GM12875 (cell line): ENCODE measurements at regions not wholly inside any gene's neighbourhood (a gene's known extent, or its start where the extent isn't known, plus 50 kb on each side); places are given as distances from the start of the nearest gene placed in this dataset.

Experiments
- H3K4me3 ChIP-seq: one replicate; pipeline ENCODE4 v1.5.1; 2011; ENCODE audit warnings: low read depth, low read length, control low read depth
- TF ChIP-seq, protein P1 (sequence below): IDR thresholded peaks from 2 replicates; pipeline ENCODE4 v1.5.1; 2011; ENCODE audit warnings: low read depth, mild to moderate bottlenecking, control low read depth, inconsistent platforms, low read length, moderate library complexity, borderline replicate concordance; ENCODE audit not compliant: insufficient read depth

DNA sequence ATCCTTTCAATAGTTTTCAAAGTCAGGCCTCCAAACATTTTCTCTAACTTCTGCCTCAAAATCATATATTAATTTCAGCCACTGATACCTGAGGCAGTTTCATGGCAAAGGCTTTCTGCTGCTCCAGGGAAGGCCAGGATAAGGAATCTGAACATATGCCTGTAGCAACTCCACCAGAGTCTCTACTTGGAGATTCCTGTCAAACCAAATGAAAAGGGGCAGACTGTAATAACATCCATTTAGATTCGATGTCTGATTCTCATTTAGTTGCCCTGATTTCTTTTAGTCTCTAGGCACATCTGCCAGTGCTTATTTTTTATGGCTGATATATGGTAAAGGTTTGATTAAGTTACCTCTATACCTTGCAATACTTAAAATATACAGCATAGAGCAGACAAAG, 109.6 kb upstream of the ZNF385D start:
- no peak overlapping the region for H3K4me3 ChIP-seq
- TF ChIP-seq, protein P1, sequence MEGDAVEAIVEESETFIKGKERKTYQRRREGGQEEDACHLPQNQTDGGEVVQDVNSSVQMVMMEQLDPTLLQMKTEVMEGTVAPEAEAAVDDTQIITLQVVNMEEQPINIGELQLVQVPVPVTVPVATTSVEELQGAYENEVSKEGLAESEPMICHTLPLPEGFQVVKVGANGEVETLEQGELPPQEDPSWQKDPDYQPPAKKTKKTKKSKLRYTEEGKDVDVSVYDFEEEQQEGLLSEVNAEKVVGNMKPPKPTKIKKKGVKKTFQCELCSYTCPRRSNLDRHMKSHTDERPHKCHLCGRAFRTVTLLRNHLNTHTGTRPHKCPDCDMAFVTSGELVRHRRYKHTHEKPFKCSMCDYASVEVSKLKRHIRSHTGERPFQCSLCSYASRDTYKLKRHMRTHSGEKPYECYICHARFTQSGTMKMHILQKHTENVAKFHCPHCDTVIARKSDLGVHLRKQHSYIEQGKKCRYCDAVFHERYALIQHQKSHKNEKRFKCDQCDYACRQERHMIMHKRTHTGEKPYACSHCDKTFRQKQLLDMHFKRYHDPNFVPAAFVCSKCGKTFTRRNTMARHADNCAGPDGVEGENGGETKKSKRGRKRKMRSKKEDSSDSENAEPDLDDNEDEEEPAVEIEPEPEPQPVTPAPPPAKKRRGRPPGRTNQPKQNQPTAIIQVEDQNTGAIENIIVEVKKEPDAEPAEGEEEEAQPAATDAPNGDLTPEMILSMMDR = no peak

DNA sequence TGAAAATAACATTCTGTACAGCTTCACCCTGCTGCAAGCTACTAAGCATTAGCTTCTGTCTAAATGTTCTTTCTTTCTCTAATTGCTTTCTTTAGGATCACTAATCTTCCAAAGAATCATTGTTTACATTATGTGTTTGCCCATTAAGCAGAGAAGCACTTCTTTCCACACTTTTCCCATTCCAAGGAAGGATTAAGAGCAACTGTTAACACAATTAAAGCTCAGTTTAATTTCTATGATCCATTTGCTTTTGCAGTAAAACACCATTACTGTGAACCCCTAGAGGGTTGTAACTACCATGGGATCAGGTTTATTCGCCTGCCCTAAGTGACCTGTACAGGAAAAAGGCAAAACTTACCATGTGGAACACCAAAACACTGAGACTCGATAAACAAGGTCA, 125.8 kb upstream of the ZNF385D start:
- no peak overlapping the region for H3K4me3 ChIP-seq
- TF ChIP-seq, protein P1 = no peak

DNA sequence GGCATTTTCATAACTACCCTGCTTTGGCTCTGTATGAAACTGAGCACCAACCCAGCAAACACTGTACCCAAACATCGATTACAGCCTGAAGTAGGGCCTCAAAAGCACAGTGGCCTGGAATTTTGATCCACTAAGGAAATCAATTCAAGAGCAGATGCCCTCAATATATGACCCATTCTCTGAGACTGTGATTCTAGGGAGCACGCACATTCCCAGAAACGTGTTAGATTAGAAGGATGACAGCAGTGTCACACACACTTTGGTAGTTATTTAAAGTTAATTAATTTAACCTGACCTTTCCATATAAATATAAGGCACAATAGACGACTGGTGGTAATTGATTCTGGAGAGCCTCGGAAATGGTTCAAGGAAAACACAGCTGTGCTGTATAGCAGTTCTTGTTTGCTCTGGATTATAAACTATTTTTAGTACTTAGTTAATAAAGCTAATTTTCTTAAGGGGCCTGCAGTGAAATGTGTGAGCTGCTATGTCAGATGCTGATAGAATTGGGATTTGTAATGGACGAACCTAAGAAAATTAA, 126.3 kb upstream of the ZNF385D start:
- TF ChIP-seq, protein P1 = no peak

DNA sequence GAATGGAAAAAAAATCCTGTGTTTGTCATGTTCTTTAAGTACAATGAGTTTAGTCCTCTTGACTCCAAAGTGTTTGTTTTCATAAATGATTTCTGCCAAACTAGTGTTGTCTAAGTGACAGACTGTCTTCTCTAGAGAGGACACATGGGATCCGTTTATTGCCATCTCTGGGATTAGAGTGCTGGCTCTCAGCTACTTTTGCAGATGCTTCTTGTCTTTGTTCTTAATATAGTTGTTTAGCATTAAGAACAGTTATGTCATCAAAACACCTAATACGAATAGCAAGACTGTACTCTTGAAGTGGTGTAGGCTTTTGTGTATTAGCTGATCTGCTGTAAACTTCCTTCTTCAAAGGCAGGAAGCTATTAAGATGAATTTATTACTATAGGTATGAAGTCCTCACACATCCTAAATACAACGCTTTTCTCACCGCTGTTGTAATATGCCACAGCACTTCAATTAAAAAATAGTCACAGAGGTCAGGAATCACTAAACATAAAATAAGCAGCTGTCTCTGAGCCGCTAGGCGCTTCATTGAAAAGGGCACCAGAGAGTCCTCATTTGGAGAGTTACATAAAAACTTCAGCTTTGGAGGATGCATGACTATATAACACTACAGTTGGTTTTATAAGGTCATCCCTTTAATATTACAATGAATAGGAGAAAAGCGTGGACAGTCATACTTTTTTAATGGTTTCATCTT, 128.3 kb upstream of the ZNF385D start:
- no peak overlapping the region for H3K4me3 ChIP-seq
- TF ChIP-seq, protein P1 = no peak

More for the DNA sequence above, 126.3 kb upstream of the ZNF385D start:
- no peak overlapping the region for H3K4me3 ChIP-seq

DNA sequence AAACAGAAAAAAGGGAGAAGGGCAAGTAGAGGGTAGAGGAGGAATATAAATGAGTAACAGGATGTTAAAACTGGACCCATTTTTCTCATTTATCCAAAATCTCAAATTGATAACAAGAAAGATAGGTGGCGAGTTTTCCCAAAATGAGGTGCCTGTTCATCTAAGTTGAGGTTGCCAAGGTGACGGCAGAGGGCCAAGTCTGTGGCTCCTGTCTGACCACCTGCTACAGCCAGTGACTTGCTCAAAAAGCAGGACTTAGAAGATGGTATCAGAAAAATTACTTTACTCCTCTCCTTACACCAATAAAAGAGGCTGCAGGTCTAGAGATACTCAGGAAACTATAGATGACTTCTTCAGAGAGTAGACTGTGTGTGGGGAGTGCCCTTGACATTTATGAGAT, 137.6 kb upstream of the ZNF385D start:
- TF ChIP-seq, protein P1 = no peak
- no peak overlapping the region for H3K4me3 ChIP-seq

DNA sequence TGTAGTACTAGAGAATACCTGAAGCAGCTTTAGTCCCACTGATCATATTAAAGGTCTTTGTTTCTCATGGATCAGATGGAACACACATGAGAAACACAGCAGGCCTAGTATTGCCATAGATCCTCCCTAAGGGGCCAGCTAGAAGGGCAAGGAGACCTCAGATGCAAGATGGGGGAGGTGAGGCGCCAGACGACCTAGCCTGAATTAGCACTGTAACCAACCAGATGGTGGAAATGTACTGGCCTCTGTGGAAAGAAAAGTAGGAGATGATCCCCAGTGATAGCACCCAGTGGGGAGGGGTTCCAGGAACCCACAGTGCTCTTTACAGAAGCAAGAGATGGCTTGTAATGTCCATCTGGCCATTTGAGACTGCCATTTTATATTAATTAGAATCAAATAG, 138.2 kb upstream of the ZNF385D start:
- TF ChIP-seq, protein P1 = no peak

DNA sequence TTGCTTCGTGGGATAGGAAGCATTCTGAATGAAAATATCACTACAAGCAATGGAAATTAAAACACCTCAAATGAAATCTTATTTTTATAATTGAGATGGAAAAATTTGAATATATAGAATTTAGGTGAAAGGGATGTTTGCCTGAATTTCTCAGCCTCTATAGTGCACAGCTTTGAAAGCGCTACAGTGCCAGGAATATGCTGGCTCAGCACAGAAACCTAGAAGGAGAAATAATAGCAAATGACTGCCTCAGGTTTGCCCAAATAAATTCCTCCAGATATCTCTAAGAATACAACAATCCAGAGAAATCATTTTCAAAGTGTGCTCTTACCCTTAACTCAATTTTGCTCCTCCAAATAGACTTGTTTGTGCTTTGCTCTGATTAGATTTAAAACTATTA, 141.1 kb upstream of the ZNF385D start:
- H3K4me3 ChIP-seq = no peak overlapping the region
- TF ChIP-seq, protein P1 = no peak

More for the DNA sequence above, 138.2 kb upstream of the ZNF385D start:
- no peak overlapping the region for H3K4me3 ChIP-seq
